Effector memory CD8-positive, alpha-beta T cell (primary cell): ENCODE measurements at regions not wholly inside any gene's neighbourhood (a gene's known extent, or its start where the extent isn't known, plus 50 kb on each side); places are given as distances from the start of the nearest gene placed in this dataset.

Experiments used
- ATAC-seq: fragments of 150-1000 bp; cut with Tn5 transposase; replicated peaks from 2 replicates; pipeline ENCODE4 v1.10.0; 2021; ENCODE audit warnings: mild to moderate bottlenecking, moderate library complexity
- DNase-seq, 3 experiments: peaks; one replicate each; pipeline ENCODE4 v3.0.0; 2021
- H3K27ac Mint-ChIP-seq, 2 donors: one replicate each; pipeline ENCODE4 v1.8.0; 2022; ENCODE audit warnings: mild to moderate bottlenecking in 2 of 2, mixed read lengths in 2 of 2, moderate library complexity in 2 of 2
- H3K27me3 Mint-ChIP-seq, 2 donors: one replicate each; pipeline ENCODE4 v1.8.0; 2022; ENCODE audit warnings: mixed read lengths in 2 of 2
- H3K36me3 Mint-ChIP-seq: one replicate; pipeline ENCODE4 v1.8.0; 2022; ENCODE audit warnings: mild to moderate bottlenecking, moderate library complexity, mixed read lengths; ENCODE audit not compliant: insufficient read depth
- H3K4me1 Mint-ChIP-seq, 2 donors: one replicate each; pipeline ENCODE4 v1.8.0; 2022; ENCODE audit warnings: low read depth in 2 of 2, mixed read lengths in 2 of 2
- H3K4me3 Mint-ChIP-seq, 2 donors: one replicate each; pipeline ENCODE4 v1.8.0; 2022; ENCODE audit warnings: mild to moderate bottlenecking in 2 of 2, mixed read lengths in 2 of 2, moderate library complexity in 2 of 2
- H3K9me3 Mint-ChIP-seq, 2 donors: one replicate each; pipeline ENCODE4 v1.8.0; 2022; ENCODE audit warnings: mixed read lengths in 2 of 2

- Mint-ChIP-seq H3K9me3 (peaks cover 0 to 8% of the 10 kb centered on the region in 2 donors), H3K27ac (no peak overlapping the region), H3K27me3 (peaks cover 20 to 68% of the 10 kb centered on the region in 2 donors), H3K36me3 (no peaks in the 10 kb centered on the region), H3K4me1 (peaks cover 3% of the 10 kb centered on the region in 2 donors), H3K4me3 (no peak overlapping the region)
- no peak for DNase-seq
- ATAC-seq = no peak
These were observed 172.4 kb upstream of the PDE10A start for GRCh38 chr6:165835410-165835851.

GRCh38 chr6:165834613-165835259, 171.7 kb upstream of the PDE10A start:
- DNase-seq (no peak), ATAC-seq (no peak)
- H3K27me3 Mint-ChIP-seq = peaks cover 17 to 66% of the 10 kb centered on the region in 2 donors
- H3K4me1 Mint-ChIP-seq = peaks cover 3% of the 10 kb centered on the region in 2 donors
- H3K36me3 Mint-ChIP-seq = no peaks in the 10 kb centered on the region
- H3K9me3 Mint-ChIP-seq = peaks cover 0 to 7% of the 10 kb centered on the region in 2 donors
- H3K4me3 Mint-ChIP-seq = no peak overlapping the region
- H3K27ac Mint-ChIP-seq = no peak overlapping the region

- H3K27ac Mint-ChIP-seq = no peak overlapping the region
- ATAC-seq (no peak), DNase-seq (no peak)
- H3K27me3 Mint-ChIP-seq = peaks cover 7 to 72% of the 10 kb centered on the region in 2 donors
- H3K4me1 Mint-ChIP-seq = peaks cover 3% of the 10 kb centered on the region in 2 donors
- no peak overlapping the region for H3K4me3 Mint-ChIP-seq
- peaks cover 0 to 5% of the 10 kb centered on the region in 2 donors for H3K9me3 Mint-ChIP-seq
- H3K36me3 Mint-ChIP-seq = no peaks in the 10 kb centered on the region
These were observed 170.3 kb upstream of the PDE10A start for GRCh38 chr6:165833355-165833754.

GRCh38 chr6:165831812-165832510, 168.9 kb upstream of the PDE10A start:
- ATAC-seq (no peak), DNase-seq (no peak)
- no peak overlapping the region for H3K4me3 Mint-ChIP-seq
- no peak overlapping the region for H3K27ac Mint-ChIP-seq
- peaks cover 7 to 79% of the 10 kb centered on the region in 2 donors for H3K27me3 Mint-ChIP-seq
- no peaks in the 10 kb centered on the region for H3K36me3 Mint-ChIP-seq
- H3K4me1 Mint-ChIP-seq = peaks cover 3% of the 10 kb centered on the region in 2 donors
- H3K9me3 Mint-ChIP-seq = peaks cover 0 to 5% of the 10 kb centered on the region in 2 donors

- Mint-ChIP-seq H3K27ac (no peak overlapping the region), H3K4me1 (peaks cover 3% of the 10 kb centered on the region in 2 donors), H3K36me3 (no peaks in the 10 kb centered on the region), H3K27me3 (peaks cover 7 to 79% of the 10 kb centered on the region in 2 donors), H3K4me3 (no peak overlapping the region), H3K9me3 (peaks cover 0 to 5% of the 10 kb centered on the region in 2 donors)
- no peak for DNase-seq
- ATAC-seq = no peak
These were observed 167.7 kb upstream of the PDE10A start for GRCh38 chr6:165830761-165831160.

DNA sequence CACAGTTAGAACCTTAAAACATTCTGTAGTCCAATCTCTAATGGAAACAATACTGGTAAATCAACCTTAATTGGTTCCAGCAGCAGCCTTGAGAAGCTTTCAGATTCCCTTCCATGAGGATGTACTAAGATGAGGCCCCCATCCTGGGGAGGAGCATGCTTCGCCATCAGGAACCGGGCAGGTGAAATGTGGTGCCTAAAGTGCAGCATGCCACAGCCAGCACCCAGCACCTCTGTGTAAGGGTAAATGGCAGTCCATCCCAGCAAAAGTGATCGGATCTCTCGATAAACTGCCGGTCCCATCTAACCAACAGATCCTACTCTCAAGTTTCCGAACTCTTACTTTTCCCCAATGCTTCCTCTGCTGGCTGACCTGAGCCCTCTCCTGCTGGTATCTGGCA, 166.3 kb upstream of the PDE10A start:
- Mint-ChIP-seq H3K4me1 (peaks cover 3% of the 10 kb centered on the region in 2 donors), H3K36me3 (no peaks in the 10 kb centered on the region), H3K9me3 (peaks cover 0 to 3% of the 10 kb centered on the region in 2 donors), H3K27ac (no peak overlapping the region), H3K4me3 (no peak overlapping the region), H3K27me3 (peaks cover 1 to 67% of the 10 kb centered on the region in 2 donors)
- no peak for DNase-seq
- ATAC-seq = no peak

DNA sequence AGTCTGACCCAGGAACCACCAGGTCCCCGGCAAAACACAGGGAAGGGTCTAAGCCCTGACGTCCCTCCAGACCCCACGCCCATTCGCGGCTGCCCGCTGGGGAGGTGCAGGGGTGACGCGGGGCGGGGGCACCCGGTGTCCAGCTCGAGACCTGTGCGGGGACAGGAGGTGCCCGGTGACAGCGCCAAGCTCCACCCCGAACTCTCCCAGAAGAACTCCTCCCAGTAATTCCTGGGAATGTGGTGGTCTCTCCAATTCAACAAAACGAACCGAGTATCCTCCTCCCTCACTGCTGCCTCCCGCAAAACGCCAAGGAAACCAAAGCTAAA, 164.1 kb upstream of the PDE10A start:
- Mint-ChIP-seq H3K27ac (no peak overlapping the region), H3K36me3 (no peaks in the 10 kb centered on the region), H3K27me3 (peaks cover 0 to 52% of the 10 kb centered on the region in 2 donors), H3K9me3 (peaks cover 0 to 3% of the 10 kb centered on the region in 2 donors), H3K4me1 (peaks cover 3% of the 10 kb centered on the region in 2 donors), H3K4me3 (no peak overlapping the region)
- ATAC-seq (no peak), DNase-seq (no peak)

- H3K36me3 Mint-ChIP-seq = no peaks in the 10 kb centered on the region
- no peak for DNase-seq
- H3K27ac Mint-ChIP-seq = no peak overlapping the region
- peaks cover 0 to 47% of the 10 kb centered on the region in 2 donors for H3K27me3 Mint-ChIP-seq
- H3K4me1 Mint-ChIP-seq = peaks cover under 1% of the 10 kb centered on the region in 2 donors
- peaks cover 0 to 3% of the 10 kb centered on the region in 2 donors for H3K9me3 Mint-ChIP-seq
- H3K4me3 Mint-ChIP-seq = no peak overlapping the region
- no peak for ATAC-seq
These were observed 163.6 kb upstream of the PDE10A start for GRCh38 chr6:165826487-165827189.

GRCh38 chr6:165825256-165825815, 162.3 kb upstream of the PDE10A start:
- H3K27me3 Mint-ChIP-seq = peaks cover 11 to 49% of the 10 kb centered on the region in 2 donors
- no peak overlapping the region for H3K4me3 Mint-ChIP-seq
- ATAC-seq = no peak
- H3K4me1 Mint-ChIP-seq = no peaks in the 10 kb centered on the region
- no peaks in the 10 kb centered on the region for H3K36me3 Mint-ChIP-seq
- peaks cover 0 to 3% of the 10 kb centered on the region in 2 donors for H3K9me3 Mint-ChIP-seq
- no peak overlapping the region for H3K27ac Mint-ChIP-seq
- no peak for DNase-seq

- DNase-seq (no peak), ATAC-seq (no peak)
- H3K4me3 Mint-ChIP-seq = no peak overlapping the region
- no peaks in the 10 kb centered on the region for H3K4me1 Mint-ChIP-seq
- H3K9me3 Mint-ChIP-seq = peaks cover 0 to 3% of the 10 kb centered on the region in 2 donors
- peaks cover 20 to 51% of the 10 kb centered on the region in 2 donors for H3K27me3 Mint-ChIP-seq
- H3K27ac Mint-ChIP-seq = no peak overlapping the region
- no peaks in the 10 kb centered on the region for H3K36me3 Mint-ChIP-seq
These were observed 160.7 kb upstream of the PDE10A start for GRCh38 chr6:165823609-165824326.

DNA sequence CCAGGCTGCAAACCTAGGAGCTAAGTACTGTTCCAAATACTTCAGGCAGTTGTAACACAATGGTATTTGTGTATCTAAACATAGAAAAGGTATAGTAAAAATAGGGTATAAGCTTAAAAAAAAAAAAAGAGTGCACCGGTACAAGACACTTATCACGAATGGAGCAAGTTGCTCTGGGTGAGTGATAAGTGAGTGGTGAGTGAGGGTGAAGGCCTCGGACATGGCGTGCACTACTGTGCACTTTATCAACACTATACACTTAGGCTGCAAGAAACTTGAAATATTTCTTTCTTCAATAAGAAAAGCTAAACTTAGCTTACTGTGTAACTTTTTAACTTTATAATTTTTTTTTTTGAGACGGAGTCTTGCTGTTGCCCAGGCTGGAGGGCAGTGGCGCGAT, 159.5 kb upstream of the PDE10A start:
- no peak for DNase-seq
- H3K36me3 Mint-ChIP-seq = no peaks in the 10 kb centered on the region
- ATAC-seq = no peak
- peaks cover 0 to 3% of the 10 kb centered on the region in 2 donors for H3K9me3 Mint-ChIP-seq
- H3K4me3 Mint-ChIP-seq = no peak overlapping the region
- peaks cover 20 to 51% of the 10 kb centered on the region in 2 donors for H3K27me3 Mint-ChIP-seq
- no peaks in the 10 kb centered on the region for H3K4me1 Mint-ChIP-seq
- H3K27ac Mint-ChIP-seq = no peak overlapping the region

GRCh38 chr6:165821754-165822153, 158.7 kb upstream of the PDE10A start:
- H3K36me3 Mint-ChIP-seq = no peaks in the 10 kb centered on the region
- no peaks in the 10 kb centered on the region for H3K4me1 Mint-ChIP-seq
- no peak for DNase-seq
- H3K27ac Mint-ChIP-seq = no peak overlapping the region
- peaks cover 0 to 3% of the 10 kb centered on the region in 2 donors for H3K9me3 Mint-ChIP-seq
- no peak for ATAC-seq
- H3K27me3 Mint-ChIP-seq = peaks cover 20 to 58% of the 10 kb centered on the region in 2 donors
- no peak overlapping the region for H3K4me3 Mint-ChIP-seq

DNA sequence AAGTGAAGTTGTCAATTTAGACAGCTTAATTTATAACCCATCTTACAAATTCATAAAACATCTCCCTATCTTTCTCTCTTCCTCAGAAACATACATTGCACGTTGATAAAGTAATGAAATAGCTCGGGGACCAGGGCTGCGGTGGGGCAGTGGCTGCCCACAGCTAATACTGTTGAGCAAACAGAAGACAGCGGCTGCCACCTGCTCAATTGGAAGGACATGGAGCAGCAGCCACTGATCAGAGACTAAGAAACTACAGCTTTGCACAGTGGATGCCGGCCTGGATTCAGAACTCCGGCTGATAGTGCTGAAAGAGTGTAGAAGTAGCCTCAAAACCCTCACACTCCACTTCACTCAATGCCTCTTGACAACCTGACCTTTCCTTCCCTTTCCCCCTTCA, 157.9 kb upstream of the PDE10A start:
- ATAC-seq (no peak), DNase-seq (no peak)
- Mint-ChIP-seq H3K27me3 (peaks cover 29 to 58% of the 10 kb centered on the region in 2 donors), H3K9me3 (no peaks in the 10 kb centered on the region), H3K36me3 (no peaks in the 10 kb centered on the region), H3K27ac (no peak overlapping the region), H3K4me1 (no peaks in the 10 kb centered on the region), H3K4me3 (no peak overlapping the region)
